ENCODE measurements at regions not wholly inside any gene's neighbourhood (a gene's known extent, or its start where the extent isn't known, plus 50 kb on each side); places are given as distances from the start of the nearest gene placed in this dataset.

GRCh38 chr14:106107703-106108102 is 581.3 kb downstream of the TMEM121 start (continued):
- TF ChIP-seq ZNF462 (CRISPR knock-in tag; IDR thresholded peaks at IDR 0.05): no peak
- TF ChIP-seq NANOG (IDR thresholded peaks at IDR 0.05; ENCODE audit: borderline replicate concordance): no peak

DNA sequence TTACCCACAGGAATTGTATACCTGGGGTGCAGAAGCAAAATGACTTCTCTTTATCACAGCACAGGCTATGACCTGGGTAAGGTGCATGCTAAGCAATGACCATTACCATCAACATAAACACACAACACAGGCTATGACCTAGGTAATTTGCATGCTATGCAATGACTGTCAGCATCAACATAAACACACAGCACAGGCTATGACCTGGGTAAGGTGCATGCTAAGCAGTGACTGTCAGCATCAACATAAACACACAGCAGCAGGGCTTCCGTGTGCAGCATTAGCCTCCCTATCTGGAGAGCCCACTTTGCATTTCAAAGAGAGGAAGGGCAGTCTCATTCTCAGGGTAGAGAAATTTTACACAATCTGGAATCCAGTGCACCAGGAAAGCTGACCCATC is 583.0 kb downstream of the TMEM121 start:
- no peak for ATAC-seq
- Mint-ChIP-seq H3K36me3 (ENCODE audit: low read depth) (no peaks in the 10 kb centered on the region), H3K27me3 (ENCODE audit: insufficient read depth, low read depth, poor library complexity) (no peaks in the 10 kb centered on the region), H3K9me3 (peaks cover 7% of the 10 kb centered on the region; the same call in 2 of the 3 replicates), H3K4me1 (no peaks in the 10 kb centered on the region), H3K4me3 (no peak overlapping the region), H3K27ac (no peak overlapping the region)
- Histone ChIP-seq H3K27me3 (ENCODE audit: insufficient read depth) (no peaks in the 10 kb centered on the region), H2AFZ (no peak overlapping the region), H3K4me1 (ENCODE audit: insufficient read depth) (no peaks in the 10 kb centered on the region), H3F3A (replicated peaks; ENCODE audit: low read depth) (no peaks in the 10 kb centered on the region), H3K79me2 (replicated peaks; ENCODE audit: insufficient read depth) (no peaks in the 10 kb centered on the region), H3K4me3 (no peak overlapping the region), H3K9me2 (ENCODE audit: insufficient read depth) (no peaks in the 10 kb centered on the region), H3K27ac (ENCODE audit: low read depth) (no peak overlapping the region), H3K36me3 (ENCODE audit: insufficient read depth) (no peaks in the 10 kb centered on the region), H3K4me2 (no peak overlapping the region), H4K20me1 (replicated peaks; ENCODE audit: insufficient read depth) (no peaks in the 10 kb centered on the region)
- no peak for DNase-seq (ENCODE audit: low spot score)
- TF ChIP-seq STAT1 (IDR thresholded peaks at IDR 0.05; ENCODE audit: unreplicated experiment): no peak
- TF ChIP-seq, protein P1, sequence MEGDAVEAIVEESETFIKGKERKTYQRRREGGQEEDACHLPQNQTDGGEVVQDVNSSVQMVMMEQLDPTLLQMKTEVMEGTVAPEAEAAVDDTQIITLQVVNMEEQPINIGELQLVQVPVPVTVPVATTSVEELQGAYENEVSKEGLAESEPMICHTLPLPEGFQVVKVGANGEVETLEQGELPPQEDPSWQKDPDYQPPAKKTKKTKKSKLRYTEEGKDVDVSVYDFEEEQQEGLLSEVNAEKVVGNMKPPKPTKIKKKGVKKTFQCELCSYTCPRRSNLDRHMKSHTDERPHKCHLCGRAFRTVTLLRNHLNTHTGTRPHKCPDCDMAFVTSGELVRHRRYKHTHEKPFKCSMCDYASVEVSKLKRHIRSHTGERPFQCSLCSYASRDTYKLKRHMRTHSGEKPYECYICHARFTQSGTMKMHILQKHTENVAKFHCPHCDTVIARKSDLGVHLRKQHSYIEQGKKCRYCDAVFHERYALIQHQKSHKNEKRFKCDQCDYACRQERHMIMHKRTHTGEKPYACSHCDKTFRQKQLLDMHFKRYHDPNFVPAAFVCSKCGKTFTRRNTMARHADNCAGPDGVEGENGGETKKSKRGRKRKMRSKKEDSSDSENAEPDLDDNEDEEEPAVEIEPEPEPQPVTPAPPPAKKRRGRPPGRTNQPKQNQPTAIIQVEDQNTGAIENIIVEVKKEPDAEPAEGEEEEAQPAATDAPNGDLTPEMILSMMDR (conservative IDR thresholded peaks at IDR 0.05; ENCODE audit: low read depth in 2 of 2): no peak
- TF ChIP-seq ETS1 (IDR thresholded peaks at IDR 0.05): no peak
- no peak for TF ChIP-seq NANOG (IDR thresholded peaks at IDR 0.05; ENCODE audit: borderline replicate concordance)
- TF ChIP-seq CREB1 (CRISPR knock-in tag; IDR thresholded peaks at IDR 0.05; ENCODE audit: low read depth): no peak
- no peak for TF ChIP-seq ZNF462 (CRISPR knock-in tag; IDR thresholded peaks at IDR 0.05)
- no peak for TF ChIP-seq EZH2phosphoT487 (IDR thresholded peaks at IDR 0.05; ENCODE audit: unreplicated experiment)
